ENCODE measurements at regions not wholly inside any gene's neighbourhood (a gene's known extent, or its start where the extent isn't known, plus 50 kb on each side); places are given as distances from the start of the nearest gene placed in this dataset.

- no peaks in the 10 kb centered on the region for H3K27me3 Mint-ChIP-seq (ENCODE audit: low read depth in 2 of 2)
- WGBS (ENCODE audit: insufficient coverage), result 60% methylated on average over 2 of the region's 3 CpGs
These were observed 955.5 kb upstream of the PCDH9 start for GRCh38 chr13:68185444-68186141.

GRCh38 chr13:68176475-68176874 is 946.3 kb upstream of the PCDH9 start:
- peaks cover 11 to 16% of the 10 kb centered on the region in 2 donors for H3K9me3 Mint-ChIP-seq
- 60% methylated on average over 1 of the region's 2 CpGs for WGBS (ENCODE audit: insufficient coverage)
- no peaks in the 10 kb centered on the region for H3K4me1 ChIP-seq (ENCODE audit: control insufficient read depth, insufficient read depth, low read length)

More at GRCh38 chr13:68185444-68186141, 955.5 kb upstream of the PCDH9 start:
- H3K27me3 ChIP-seq (ENCODE audit: control insufficient read depth, insufficient read depth, low read length), result no peaks in the 10 kb centered on the region
- H3K4me3 ChIP-seq (ENCODE audit: low read length), result no peak overlapping the region
- H3K27ac ChIP-seq (ENCODE audit: low read length), result no peak overlapping the region
- Mint-ChIP-seq H3K36me3 (no peaks in the 10 kb centered on the region), H3K9me3 (peaks cover 4 to 19% of the 10 kb centered on the region in 2 donors), H3K4me3 (no peak overlapping the region), H3K27ac (no peak overlapping the region), H3K4me1 (no peaks in the 10 kb centered on the region)
- H3K9me3 ChIP-seq (ENCODE audit: control insufficient read depth, insufficient read depth, low read length), result no peaks in the 10 kb centered on the region
- DNase-seq (no peak), ATAC-seq (no peak)
- no peak for TF ChIP-seq CTCF (IDR thresholded peaks at IDR 0.05)
- no peaks in the 10 kb centered on the region for H3K4me1 ChIP-seq (ENCODE audit: control insufficient read depth, insufficient read depth, low read length)
- no peaks in the 10 kb centered on the region for H3K36me3 ChIP-seq (ENCODE audit: control insufficient read depth, insufficient read depth, low read length)
- intact Hi-C loops (cut with micrococcal nuclease), result no loop called here

GRCh38 chr13:68174893-68175292 is 944.8 kb upstream of the PCDH9 start:
- Mint-ChIP-seq H3K4me3 (no peak overlapping the region), H3K9me3 (peaks cover 9 to 16% of the 10 kb centered on the region in 2 donors), H3K27ac (no peak overlapping the region), H3K4me1 (no peaks in the 10 kb centered on the region), H3K36me3 (peaks cover 7% of the 10 kb centered on the region), H3K27me3 (ENCODE audit: low read depth in 2 of 2) (no peaks in the 10 kb centered on the region)
- H3K4me3 ChIP-seq (ENCODE audit: low read length), result no peak overlapping the region
- H3K36me3 ChIP-seq (ENCODE audit: control insufficient read depth, insufficient read depth, low read length), result no peaks in the 10 kb centered on the region
- no peak overlapping the region for H3K27ac ChIP-seq (ENCODE audit: low read length)
- ATAC-seq, result no peak
- no peaks in the 10 kb centered on the region for H3K27me3 ChIP-seq (ENCODE audit: control insufficient read depth, insufficient read depth, low read length)
- H3K4me1 ChIP-seq (ENCODE audit: control insufficient read depth, insufficient read depth, low read length), result no peaks in the 10 kb centered on the region
- intact Hi-C loops (cut with micrococcal nuclease), result no loop called here
- TF ChIP-seq CTCF (IDR thresholded peaks at IDR 0.05), result no peak
- DNase-seq, result no peak
- 90% methylated on average over 2 of the region's 2 CpGs for WGBS (ENCODE audit: insufficient coverage)
- H3K9me3 ChIP-seq (ENCODE audit: control insufficient read depth, insufficient read depth, low read length), result peaks cover 5% of the 10 kb centered on the region

More at GRCh38 chr13:68176475-68176874, 946.3 kb upstream of the PCDH9 start:
- intact Hi-C loops (cut with micrococcal nuclease), result no loop called here
- ATAC-seq, result no peak
- H3K36me3 ChIP-seq (ENCODE audit: control insufficient read depth, insufficient read depth, low read length), result no peaks in the 10 kb centered on the region
- H3K36me3 Mint-ChIP-seq, result peaks cover 7% of the 10 kb centered on the region
- no peak for DNase-seq
- no peak overlapping the region for H3K27ac ChIP-seq (ENCODE audit: low read length)
- peaks cover 5% of the 10 kb centered on the region for H3K9me3 ChIP-seq (ENCODE audit: control insufficient read depth, insufficient read depth, low read length)
- TF ChIP-seq CTCF (IDR thresholded peaks at IDR 0.05), result no peak
- H3K27me3 ChIP-seq (ENCODE audit: control insufficient read depth, insufficient read depth, low read length), result no peaks in the 10 kb centered on the region
- H3K4me1 Mint-ChIP-seq, result no peaks in the 10 kb centered on the region
- no peak overlapping the region for H3K4me3 Mint-ChIP-seq
- H3K27me3 Mint-ChIP-seq (ENCODE audit: low read depth in 2 of 2), result no peaks in the 10 kb centered on the region
- no peak overlapping the region for H3K4me3 ChIP-seq (ENCODE audit: low read length)
- no peak overlapping the region for H3K27ac Mint-ChIP-seq

- H3K4me3 ChIP-seq (ENCODE audit: low read length), result no peak overlapping the region
- H3K4me1 Mint-ChIP-seq, result no peaks in the 10 kb centered on the region
- ATAC-seq (no peak), DNase-seq (no peak)
- TF ChIP-seq CTCF (IDR thresholded peaks at IDR 0.05), result no peak
- no peaks in the 10 kb centered on the region for H3K4me1 ChIP-seq (ENCODE audit: control insufficient read depth, insufficient read depth, low read length)
- H3K36me3 Mint-ChIP-seq, result peaks cover 6% of the 10 kb centered on the region
- H3K4me3 Mint-ChIP-seq, result no peak overlapping the region
- intact Hi-C loops (cut with micrococcal nuclease), result no loop called here
- H3K27me3 ChIP-seq (ENCODE audit: control insufficient read depth, insufficient read depth, low read length), result no peaks in the 10 kb centered on the region
- 36% methylated on average over 2 of the region's 2 CpGs for WGBS (ENCODE audit: insufficient coverage)
- H3K27ac ChIP-seq (ENCODE audit: low read length), result no peak overlapping the region
- no peaks in the 10 kb centered on the region for H3K36me3 ChIP-seq (ENCODE audit: control insufficient read depth, insufficient read depth, low read length)
- H3K27me3 Mint-ChIP-seq (ENCODE audit: low read depth in 2 of 2), result no peaks in the 10 kb centered on the region
- no peaks in the 10 kb centered on the region for H3K9me3 ChIP-seq (ENCODE audit: control insufficient read depth, insufficient read depth, low read length)
- H3K9me3 Mint-ChIP-seq, result peaks cover 5 to 10% of the 10 kb centered on the region in 2 donors
- H3K27ac Mint-ChIP-seq, result no peak overlapping the region
These were observed 943.0 kb upstream of the PCDH9 start for GRCh38 chr13:68173111-68173510.

Measured in natural killer cell (primary cell).